Vagina (tissue), 2 donors: ENCODE measurements at regions not wholly inside any gene's neighbourhood (a gene's known extent, or its start where the extent isn't known, plus 50 kb on each side); places are given as distances from the start of the nearest gene placed in this dataset.

Experiments
- DNase-seq, 2 donors: peaks; one replicate each; pipeline ENCODE4 v3.0.0-alpha.2; 2017; ENCODE audit errors: extremely low spot score in 2 of 2
- H3K27ac ChIP-seq: fragments of 200-600 bp; sonication (generic); one replicate; pipeline ENCODE4 v1.5.1; 2019
- H3K27me3 ChIP-seq: fragments of 200-600 bp; sonication (generic); one replicate; pipeline ENCODE4 v1.5.1; 2019
- H3K36me3 ChIP-seq, 2 donors: fragments of 200-600 bp; sonication (generic); one replicate each; pipeline ENCODE4 v1.5.1; 2017 to 2019
- H3K4me1 ChIP-seq: fragments of 200-600 bp; sonication (generic); one replicate; pipeline ENCODE4 v1.5.1; 2019
- H3K4me3 ChIP-seq, 2 donors: fragments of 200-600 bp; sonication (generic); 1 replicate in 1 of 2; 2 replicates in 1 of 2; pipeline ENCODE4 v1.5.1; 2016 to 2019
- H3K9me3 ChIP-seq: fragments of 200-600 bp; sonication (generic); one replicate; pipeline ENCODE4 v1.5.1; 2019
- POLR2A ChIP-seq, 2 donors: fragments of 450-650 bp; IDR thresholded peaks; one replicate each; pipeline ENCODE4 v1.6.1; 2017; ENCODE audit warnings: antibody characterized with exemption in 2 of 2, mild to moderate bottlenecking in 2 of 2, moderate library complexity in 2 of 2
- POLR2AphosphoS5 ChIP-seq, 2 donors: sonication (generic); formaldehyde crosslinking; IDR thresholded peaks; one replicate each; pipeline ENCODE4 v1.9.0; 2017; ENCODE audit warnings: antibody characterized with exemption in 2 of 2, mild to moderate bottlenecking in 2 of 2, low read depth in 1 of 2; ENCODE audit not compliant: insufficient read depth in 1 of 2
- intact Hi-C: fragments of 100-400 bp; cut with DNase I; formaldehyde crosslinking; loops from one replicate; pipeline ENCODE4 v1.15.1; 2023
- TF ChIP-seq, protein P1 (sequence below), 3 experiments: fragments of 450-650 bp in 2 of 3; fragments of 200-600 bp in 1 of 3; sonication (generic) in 1 of 3; IDR thresholded peaks; one replicate each; pipeline ENCODE4 v1.5.1; 2017 to 2019; ENCODE audit warnings: antibody characterized with exemption in 3 of 3, mild to moderate bottlenecking in 2 of 3, moderate library complexity in 2 of 3

DNA sequence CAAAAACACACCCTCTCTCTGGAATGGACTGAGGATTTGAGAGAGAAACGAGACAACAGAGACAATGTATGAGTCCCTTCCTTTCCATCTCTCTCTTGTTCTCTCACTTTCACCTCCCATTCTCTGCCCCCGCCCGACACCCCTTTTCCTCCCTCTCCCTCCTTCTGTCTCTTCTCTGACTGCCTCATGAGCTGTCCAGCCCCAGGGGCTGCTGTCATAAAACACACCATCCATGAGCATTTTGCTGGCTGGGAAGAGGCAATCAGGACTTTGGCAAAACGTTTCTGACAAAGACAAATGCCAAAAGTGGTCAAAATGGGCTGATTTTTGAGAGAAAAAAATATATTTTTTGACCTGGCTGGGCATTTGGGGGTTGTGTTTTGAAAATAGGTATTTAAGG is 377.2 kb downstream of the EN1 start:
- intact Hi-C loops, result no loop called here
- TF ChIP-seq POLR2A (IDR thresholded peaks at IDR 0.05) (no peak), POLR2AphosphoS5 (IDR thresholded peaks at IDR 0.05; ENCODE audit: insufficient read depth in 1 of 2, low read depth in 1 of 2) (no peak)
- TF ChIP-seq, protein P1, sequence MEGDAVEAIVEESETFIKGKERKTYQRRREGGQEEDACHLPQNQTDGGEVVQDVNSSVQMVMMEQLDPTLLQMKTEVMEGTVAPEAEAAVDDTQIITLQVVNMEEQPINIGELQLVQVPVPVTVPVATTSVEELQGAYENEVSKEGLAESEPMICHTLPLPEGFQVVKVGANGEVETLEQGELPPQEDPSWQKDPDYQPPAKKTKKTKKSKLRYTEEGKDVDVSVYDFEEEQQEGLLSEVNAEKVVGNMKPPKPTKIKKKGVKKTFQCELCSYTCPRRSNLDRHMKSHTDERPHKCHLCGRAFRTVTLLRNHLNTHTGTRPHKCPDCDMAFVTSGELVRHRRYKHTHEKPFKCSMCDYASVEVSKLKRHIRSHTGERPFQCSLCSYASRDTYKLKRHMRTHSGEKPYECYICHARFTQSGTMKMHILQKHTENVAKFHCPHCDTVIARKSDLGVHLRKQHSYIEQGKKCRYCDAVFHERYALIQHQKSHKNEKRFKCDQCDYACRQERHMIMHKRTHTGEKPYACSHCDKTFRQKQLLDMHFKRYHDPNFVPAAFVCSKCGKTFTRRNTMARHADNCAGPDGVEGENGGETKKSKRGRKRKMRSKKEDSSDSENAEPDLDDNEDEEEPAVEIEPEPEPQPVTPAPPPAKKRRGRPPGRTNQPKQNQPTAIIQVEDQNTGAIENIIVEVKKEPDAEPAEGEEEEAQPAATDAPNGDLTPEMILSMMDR (IDR thresholded peaks at IDR 0.05), result no peak
- no peaks in the 10 kb centered on the region for H3K9me3 ChIP-seq

DNA sequence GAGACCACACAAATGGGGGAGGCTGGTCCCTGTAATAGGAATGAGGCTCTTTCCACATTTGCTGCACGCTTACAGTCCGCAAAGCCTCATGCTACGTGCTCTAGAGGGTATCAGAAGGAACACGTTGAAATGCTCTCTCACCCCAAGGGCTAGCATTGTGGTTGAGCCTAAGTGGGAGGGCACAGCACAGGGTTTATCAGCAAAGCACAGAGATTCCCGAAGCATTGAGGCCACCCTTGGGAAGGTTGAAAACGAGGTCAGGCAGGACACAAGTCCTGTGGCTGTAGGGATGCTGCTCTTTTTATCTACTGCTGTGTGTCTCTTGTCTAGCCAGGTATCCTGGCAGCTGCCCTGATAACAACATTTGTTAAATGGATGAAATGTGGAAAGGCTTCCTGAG is 378.3 kb downstream of the EN1 start:
- Histone ChIP-seq H3K27ac (no peak overlapping the region), H3K27me3 (no peaks in the 10 kb centered on the region), H3K4me1 (no peaks in the 10 kb centered on the region), H3K9me3 (no peaks in the 10 kb centered on the region), H3K4me3 (no peak overlapping the region), H3K36me3 (no peaks in the 10 kb centered on the region)
- TF ChIP-seq POLR2AphosphoS5 (IDR thresholded peaks at IDR 0.05; ENCODE audit: insufficient read depth in 1 of 2, low read depth in 1 of 2) (no peak), POLR2A (IDR thresholded peaks at IDR 0.05) (no peak)
- TF ChIP-seq, protein P1 (IDR thresholded peaks at IDR 0.05), result no peak
- intact Hi-C loops, result no loop called here
- DNase-seq, result no peak

More for the DNA sequence above, 377.2 kb downstream of the EN1 start:
- no peaks in the 10 kb centered on the region for H3K27me3 ChIP-seq
- H3K4me3 ChIP-seq, result no peak overlapping the region
- H3K36me3 ChIP-seq, result no peaks in the 10 kb centered on the region
- H3K4me1 ChIP-seq, result no peaks in the 10 kb centered on the region
- no peak overlapping the region for H3K27ac ChIP-seq
- DNase-seq, result no peak

DNA sequence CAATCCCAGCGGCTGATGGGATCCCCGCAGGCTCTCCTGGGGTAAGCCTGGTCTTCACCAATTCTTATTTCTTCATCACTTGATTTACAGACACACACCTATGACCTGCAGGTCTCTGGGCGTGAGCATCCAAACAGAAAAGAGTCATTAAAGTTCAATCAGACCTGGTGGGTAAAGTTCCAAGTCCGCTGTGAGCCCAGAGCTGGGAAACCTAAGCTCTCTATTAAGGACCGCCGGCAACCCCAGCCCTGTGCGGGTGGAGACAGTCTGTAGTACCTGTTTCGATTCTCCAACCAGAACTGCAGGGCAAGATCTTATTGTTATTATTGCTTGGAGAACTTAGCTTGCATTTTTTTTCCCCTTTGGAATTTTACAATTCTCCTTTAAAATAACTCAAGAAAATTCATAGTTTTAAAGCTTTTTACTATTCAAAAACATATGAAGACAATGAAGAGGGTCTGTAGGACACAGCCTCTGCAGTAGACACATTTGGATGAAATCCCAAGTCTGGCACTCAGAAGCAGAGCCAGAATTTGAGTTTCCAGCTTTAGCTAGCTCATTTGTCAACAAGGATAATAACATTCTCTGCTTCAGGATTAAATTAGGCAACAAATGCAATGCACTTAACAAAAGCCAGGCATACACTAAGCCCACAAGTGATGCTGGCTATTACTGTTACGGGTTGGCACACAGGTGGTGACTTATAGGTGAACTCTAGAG is 376.4 kb downstream of the INSIG2 start:
- intact Hi-C loops, result no loop called here
- H3K36me3 ChIP-seq, result no peaks in the 10 kb centered on the region
- H3K4me3 ChIP-seq, result no peak overlapping the region
- H3K9me3 ChIP-seq, result no peaks in the 10 kb centered on the region
- TF ChIP-seq POLR2A (IDR thresholded peaks at IDR 0.05) (no peak), POLR2AphosphoS5 (IDR thresholded peaks at IDR 0.05; ENCODE audit: insufficient read depth in 1 of 2, low read depth in 1 of 2) (no peak)
- TF ChIP-seq, protein P1 (IDR thresholded peaks at IDR 0.05), result no peak
- no peak overlapping the region for H3K27ac ChIP-seq
- H3K27me3 ChIP-seq, result no peaks in the 10 kb centered on the region
- no peak for DNase-seq
- H3K4me1 ChIP-seq, result no peaks in the 10 kb centered on the region

DNA sequence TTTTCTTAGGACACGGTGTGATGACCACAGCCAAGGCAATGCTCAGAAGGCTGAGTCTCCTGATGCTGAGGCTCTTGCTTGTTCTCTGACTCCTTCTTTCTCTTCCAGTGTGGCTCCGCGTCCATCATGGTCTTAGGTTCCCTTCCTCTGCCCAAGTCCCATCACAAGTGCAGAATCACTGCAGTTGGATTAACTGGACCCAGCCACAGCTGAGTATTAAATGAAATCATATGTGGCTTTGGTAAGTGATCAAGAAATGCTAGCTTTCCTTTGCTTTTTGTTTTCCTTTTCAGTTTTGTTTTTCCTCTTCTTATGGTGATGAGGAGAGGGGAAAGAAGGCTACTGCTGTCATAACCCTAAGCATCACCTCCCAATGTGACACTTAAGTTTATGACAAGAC is 375.8 kb downstream of the INSIG2 start:
- H3K4me3 ChIP-seq, result no peak overlapping the region
- no peak for DNase-seq
- no peaks in the 10 kb centered on the region for H3K9me3 ChIP-seq
- no peaks in the 10 kb centered on the region for H3K4me1 ChIP-seq
- H3K36me3 ChIP-seq, result no peaks in the 10 kb centered on the region
- no peak for TF ChIP-seq POLR2A (IDR thresholded peaks at IDR 0.05)
- TF ChIP-seq, protein P1 (IDR thresholded peaks at IDR 0.05), result no peak
- no peak for TF ChIP-seq POLR2AphosphoS5 (IDR thresholded peaks at IDR 0.05; ENCODE audit: insufficient read depth in 1 of 2, low read depth in 1 of 2)
- H3K27me3 ChIP-seq, result no peaks in the 10 kb centered on the region
- intact Hi-C loops, result no loop called here
- no peak overlapping the region for H3K27ac ChIP-seq

DNA sequence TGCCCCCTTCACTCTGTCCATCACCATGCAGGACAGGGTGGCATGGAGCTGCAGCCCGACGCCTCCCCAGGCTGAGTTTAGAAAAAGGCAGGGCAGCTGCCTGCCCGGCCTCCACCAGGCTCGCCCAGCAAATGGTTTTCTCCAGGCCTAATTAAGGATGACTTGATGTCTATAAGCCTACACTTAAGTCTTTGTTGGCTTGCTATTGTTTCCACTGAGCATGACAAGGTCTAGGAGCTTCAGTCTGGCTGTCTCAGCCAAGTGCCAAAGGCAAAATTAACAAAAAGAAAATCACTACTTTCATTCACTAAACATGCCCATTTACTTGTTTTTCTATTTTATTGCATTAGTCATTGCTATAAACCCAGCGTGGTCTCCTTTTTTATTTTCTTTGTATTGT is 372.2 kb downstream of the INSIG2 start:
- TF ChIP-seq POLR2AphosphoS5 (IDR thresholded peaks at IDR 0.05; ENCODE audit: insufficient read depth in 1 of 2, low read depth in 1 of 2) (no peak), POLR2A (IDR thresholded peaks at IDR 0.05) (no peak)
- TF ChIP-seq, protein P1 (IDR thresholded peaks at IDR 0.05), result no peak

More for the DNA sequence above, 372.2 kb downstream of the INSIG2 start:
- H3K27ac ChIP-seq, result no peak overlapping the region
- H3K27me3 ChIP-seq, result no peaks in the 10 kb centered on the region
- intact Hi-C loops, result no loop called here
- no peaks in the 10 kb centered on the region for H3K36me3 ChIP-seq
- no peaks in the 10 kb centered on the region for H3K4me1 ChIP-seq
- H3K4me3 ChIP-seq, result no peak overlapping the region
- no peak for DNase-seq
- H3K9me3 ChIP-seq, result no peaks in the 10 kb centered on the region
